ENCODE measurements at regions not wholly inside any gene's neighbourhood (a gene's known extent, or its start where the extent isn't known, plus 50 kb on each side); places are given as distances from the start of the nearest gene placed in this dataset.

DNA sequence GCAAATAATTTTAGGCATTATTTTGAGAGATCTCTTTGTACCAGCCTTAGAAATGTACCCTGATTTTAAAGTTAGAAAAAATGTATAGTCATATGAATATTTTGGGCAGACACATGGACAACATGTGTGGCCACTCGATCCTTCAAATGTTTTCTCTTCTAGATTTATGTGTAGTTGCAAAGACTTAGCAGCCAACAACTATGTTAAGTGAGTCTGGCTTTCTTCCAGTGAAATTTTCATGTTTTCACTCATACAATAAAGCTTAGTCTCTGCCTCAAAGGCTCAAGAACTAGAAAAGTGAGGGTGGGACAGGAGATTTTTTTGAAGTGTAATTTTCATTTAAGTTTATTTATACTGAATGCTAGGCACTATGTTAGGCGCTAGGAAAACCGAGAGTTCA, 207.7 kb upstream of the DACH1 start:
- no peak for DNase-seq

DNA sequence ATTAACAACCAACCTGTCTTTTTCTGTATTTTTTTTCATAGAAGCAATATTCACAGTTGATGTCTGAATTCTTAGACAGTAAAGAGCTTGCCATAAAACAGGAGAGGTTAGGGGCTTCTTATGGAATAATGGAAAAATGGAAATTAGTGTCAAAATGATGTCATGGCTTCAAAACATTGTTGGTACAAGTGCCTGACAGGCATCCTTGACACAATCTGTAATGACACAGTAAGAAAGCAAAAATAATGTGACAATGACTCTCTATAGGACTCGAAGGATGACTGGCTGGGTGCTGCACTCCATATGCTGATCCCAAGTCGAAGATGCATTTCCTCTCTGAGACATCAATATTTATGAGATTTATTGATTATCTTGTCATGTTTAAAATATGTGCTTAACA, 205.3 kb upstream of the DACH1 start:
- no peak for DNase-seq

- no peak for DNase-seq
Measured at GRCh38 chr13:72071713-72072112, 204.7 kb upstream of the DACH1 start.

- no peak for DNase-seq
Measured at GRCh38 chr13:72062566-72062965, 195.6 kb upstream of the DACH1 start.

DNA sequence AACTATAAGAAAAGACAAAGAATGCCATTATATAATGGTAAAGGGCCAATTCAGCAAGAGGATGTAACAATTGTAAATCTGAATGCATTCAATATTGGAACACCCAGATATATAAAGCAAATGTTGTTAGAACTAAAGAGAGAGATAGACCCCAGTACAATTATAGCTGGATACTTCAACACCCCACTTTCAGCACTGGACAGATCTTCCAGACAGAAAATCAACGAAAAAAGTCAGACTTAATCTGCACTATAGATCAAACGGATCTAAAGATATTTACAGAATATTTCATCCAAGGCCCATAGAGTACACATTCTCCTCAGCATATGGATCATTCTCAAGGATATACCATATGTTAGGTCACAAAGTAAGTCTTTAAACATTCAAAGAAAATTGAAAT, 194.6 kb upstream of the DACH1 start:
- no peak for DNase-seq

GRCh38 chr13:72050251-72050650, 183.2 kb upstream of the DACH1 start:
- no peak for DNase-seq

DNA sequence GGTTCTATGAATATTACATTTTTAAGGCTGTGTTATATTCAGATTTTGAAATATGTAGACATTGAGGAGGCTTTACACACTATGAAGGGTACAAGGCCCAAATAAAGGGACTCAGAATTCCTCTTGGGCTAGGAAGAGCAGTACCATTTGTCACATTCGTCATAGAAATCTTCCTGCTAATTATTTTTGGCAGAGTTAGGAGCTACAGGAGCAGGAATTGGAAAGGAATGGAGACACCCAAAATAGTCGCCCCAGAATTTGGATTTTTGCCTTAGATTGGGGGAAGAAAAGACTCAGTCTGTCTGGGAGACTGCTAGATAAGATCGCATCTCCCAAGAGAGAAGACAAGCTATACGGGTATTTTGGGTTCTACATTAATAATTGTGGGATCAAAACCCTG, 176.4 kb upstream of the DACH1 start:
- DNase-seq = no peak

- no peak for DNase-seq
Measured at GRCh38 chr13:72041165-72041564, 174.2 kb upstream of the DACH1 start.

DNA sequence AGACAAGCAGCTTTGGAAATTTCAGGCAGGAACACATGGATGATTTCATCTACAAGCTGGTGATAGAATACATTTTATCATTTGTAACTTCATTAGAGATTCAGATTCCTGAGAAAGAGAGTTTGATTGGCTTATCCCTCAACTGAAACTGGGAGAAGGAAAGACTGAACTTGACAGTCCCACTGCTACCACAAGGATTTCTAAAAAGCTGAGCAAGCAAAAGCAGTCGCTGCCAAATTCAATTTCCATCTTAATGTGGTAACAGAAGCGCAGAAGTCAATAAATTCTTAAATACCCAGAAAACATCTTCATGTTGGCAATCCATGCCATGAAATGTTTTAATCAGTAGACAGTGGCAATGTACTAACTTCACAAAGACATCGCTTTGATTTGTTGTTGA, 172.1 kb upstream of the DACH1 start:
- no peak for DNase-seq

DNA sequence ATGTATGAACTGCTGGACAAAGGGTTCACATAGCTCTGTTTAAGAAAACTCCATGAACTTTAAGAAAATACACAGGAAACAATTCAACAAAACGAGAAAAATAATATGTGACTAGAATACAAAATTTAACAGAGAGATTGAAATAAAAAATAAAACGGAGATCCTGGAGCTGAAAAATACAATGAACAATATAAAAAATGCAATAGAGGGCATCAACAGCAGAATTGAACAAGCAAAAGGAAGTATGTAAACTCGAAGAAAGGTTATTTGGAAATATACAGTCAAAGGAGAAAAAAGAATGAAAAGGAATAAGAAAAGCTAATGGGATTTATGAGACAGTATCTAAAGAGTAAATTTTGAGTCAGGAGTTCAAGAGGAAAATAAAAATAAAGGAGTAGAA, 163.0 kb upstream of the DACH1 start:
- DNase-seq = no peak

GRCh38 chr13:72025836-72026235, 158.8 kb upstream of the DACH1 start:
- DNase-seq = no peak

GRCh38 chr13:72023895-72024294, 156.9 kb upstream of the DACH1 start:
- no peak for DNase-seq

GRCh38 chr13:72005455-72005854, 138.5 kb upstream of the DACH1 start:
- DNase-seq = no peak

DNA sequence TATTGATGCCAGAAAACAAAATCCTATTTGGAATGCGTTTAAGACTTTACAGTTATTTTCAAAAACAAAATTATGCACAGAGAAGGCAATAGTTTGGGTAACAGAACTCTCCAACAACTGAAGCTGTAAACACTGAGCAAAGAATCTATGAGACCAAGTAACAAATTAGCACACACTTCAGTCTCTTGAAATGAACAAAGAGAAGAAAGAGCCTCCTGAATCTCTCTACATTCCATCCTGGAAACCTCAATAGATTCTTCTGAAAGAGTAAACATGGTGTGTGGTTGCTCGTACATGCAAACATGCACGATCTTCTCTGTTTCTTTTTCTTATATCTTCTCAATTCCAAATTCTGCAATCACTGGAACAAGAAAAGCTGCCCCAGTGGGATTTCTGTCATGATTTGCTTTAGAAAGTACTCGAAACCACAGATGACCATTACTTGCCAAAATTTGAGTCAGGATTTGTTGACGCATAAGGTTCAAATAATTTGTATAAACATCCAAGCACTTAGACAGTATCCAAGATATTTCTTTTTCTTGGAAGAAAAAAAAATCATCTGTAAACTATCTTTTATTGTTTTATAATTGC, 137.9 kb upstream of the DACH1 start:
- DNase-seq = no peak

- no peak for DNase-seq
Measured at GRCh38 chr13:72004246-72004645, 137.2 kb upstream of the DACH1 start.

DNA sequence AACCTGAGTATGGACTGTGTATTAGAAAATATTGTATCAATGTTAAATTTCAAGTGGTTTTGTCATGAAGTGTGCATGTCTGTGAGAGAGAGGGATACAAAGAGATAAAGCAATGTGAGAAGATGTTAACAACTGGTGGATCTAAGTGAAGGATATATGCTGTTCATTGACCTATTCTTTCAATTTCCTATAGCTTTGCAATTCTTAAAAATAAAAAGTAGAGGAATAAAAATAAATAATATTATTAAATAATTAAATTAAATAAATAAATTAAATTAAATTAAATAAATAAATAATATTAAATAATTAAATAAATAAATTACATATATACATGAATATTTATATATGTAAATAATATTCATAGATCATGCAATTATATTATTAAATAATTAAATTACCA, 131.2 kb upstream of the DACH1 start:
- no peak for DNase-seq

DNA sequence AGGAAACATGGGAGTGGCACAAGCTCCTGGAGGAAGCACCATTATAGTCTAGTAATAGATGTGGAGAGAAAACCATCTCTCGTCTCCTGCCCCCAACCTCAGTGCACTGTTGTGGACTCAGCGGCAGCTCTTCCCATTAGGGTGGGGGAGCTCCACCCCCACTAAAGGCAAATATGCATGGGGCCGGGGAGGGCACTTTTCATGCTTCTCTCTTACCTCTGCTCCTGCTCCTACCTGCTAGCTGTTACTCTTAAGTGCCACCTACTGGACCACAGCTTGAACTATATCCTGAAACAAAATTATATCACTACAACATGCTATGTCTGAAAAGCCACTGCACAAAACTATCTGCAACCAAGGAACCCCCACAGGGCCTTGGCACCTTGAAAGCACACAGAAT, 112.6 kb upstream of the DACH1 start:
- DNase-seq = no peak

GRCh38 chr13:71977028-71977427, 110.0 kb upstream of the DACH1 start:
- DNase-seq = no peak

- no peak for DNase-seq
Measured at GRCh38 chr13:71967990-71968389, 101.0 kb upstream of the DACH1 start.

- no peak for DNase-seq
Measured at GRCh38 chr13:71964491-71965100, 97.6 kb upstream of the DACH1 start.

DNA sequence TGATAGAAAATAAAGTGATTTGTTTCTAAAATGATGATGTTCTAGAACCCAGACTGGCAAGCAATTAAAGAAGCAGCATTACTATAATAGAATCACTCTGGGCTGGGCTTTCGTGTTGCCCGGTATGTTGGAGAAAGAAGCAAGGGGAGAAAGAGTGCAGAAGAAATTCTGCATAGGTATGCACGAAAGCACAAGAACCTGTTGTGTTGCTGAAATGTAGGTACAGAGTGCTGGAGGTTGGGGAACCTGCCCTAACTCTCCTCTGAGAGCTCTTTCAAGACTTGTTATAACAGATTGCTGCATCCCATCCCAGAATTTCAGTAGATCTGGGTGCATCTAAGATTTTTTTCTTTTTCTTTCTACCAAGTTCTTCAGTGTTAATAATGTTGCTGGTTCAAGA, 95.7 kb upstream of the DACH1 start:
- no peak for DNase-seq

DNA sequence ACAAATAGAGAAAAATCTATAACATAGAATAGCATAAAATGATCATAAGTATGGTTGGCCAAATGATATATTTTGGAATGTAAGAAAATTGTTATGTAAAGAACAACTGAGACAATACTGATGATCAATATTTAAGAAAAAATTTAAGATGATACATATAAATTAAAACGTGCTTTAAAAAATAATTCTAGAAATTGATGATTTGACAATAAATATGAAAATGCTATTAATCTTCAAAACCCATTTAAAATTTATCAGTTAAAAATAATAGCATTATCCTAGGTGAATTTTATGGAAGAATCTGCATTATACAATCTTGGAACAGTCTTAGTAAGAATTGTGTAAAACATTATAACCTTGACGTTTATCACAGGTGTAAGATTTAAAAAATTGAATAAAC, 95.1 kb upstream of the DACH1 start:
- DNase-seq = no peak

DNA sequence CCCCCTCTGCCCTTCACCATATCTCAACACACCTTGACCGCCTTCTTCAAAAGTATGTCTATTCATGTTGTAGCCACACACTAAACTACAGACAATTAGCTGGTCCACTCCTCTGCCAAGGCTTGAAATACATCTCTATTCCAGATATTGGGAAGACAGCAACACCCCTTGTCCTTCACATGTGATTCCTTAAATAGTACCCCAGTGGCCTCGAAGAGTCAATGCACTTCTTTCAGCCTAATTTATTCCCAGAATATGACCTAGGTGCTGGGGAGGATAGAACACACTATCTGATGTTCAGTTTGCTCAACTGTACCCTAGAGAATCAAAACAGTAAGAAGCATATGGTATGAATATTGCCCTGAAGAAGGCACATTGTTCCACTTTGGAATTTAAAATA, 82.4 kb upstream of the DACH1 start:
- DNase-seq = no peak

- DNase-seq = no peak
Measured at GRCh38 chr13:71939186-71939585, 72.2 kb upstream of the DACH1 start.

- no peak for DNase-seq
Measured at GRCh38 chr13:71935166-71935840, 68.3 kb upstream of the DACH1 start.
